ENCODE measurements at regions not wholly inside any gene's neighbourhood (a gene's known extent, or its start where the extent isn't known, plus 50 kb on each side); places are given as distances from the start of the nearest gene placed in this dataset.

DNA sequence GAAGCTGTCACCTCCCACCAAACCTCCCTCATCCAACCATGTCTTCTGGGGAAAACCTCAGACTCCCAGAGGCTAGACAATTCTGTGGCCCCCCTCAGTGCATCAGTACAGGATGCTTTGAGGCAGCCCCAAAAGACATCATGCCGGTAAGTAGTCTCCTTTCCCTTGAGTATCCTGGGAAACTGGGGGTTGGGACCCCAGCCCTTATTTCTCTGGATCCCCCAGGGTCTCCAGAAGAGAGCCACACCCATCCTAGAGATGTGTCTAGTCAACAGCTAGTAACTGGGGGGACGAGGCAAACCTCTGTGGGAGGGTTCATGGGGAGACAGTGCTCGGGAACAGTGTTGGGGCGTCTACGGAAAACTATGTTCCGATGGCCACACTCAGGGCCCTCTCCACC lies 974.2 kb upstream of the TMEM132C start:
- FAIRE-seq, result no peak
- H3K79me2 ChIP-seq (ENCODE audit: control insufficient read depth in 1 of 2, insufficient read depth in 2 of 2, low read length in 2 of 2), result no peaks in the 10 kb centered on the region
- no peak overlapping the region for H3K4me3 ChIP-seq (ENCODE audit: extremely low read depth in 1 of 4, insufficient read depth in 2 of 4, low read depth in 3 of 4, low read length in 4 of 4)
- H3K4ac ChIP-seq (replicated peaks; ENCODE audit: insufficient read length, low read depth, low read length), result no peak overlapping the region
- H4K5ac ChIP-seq (ENCODE audit: insufficient read length, low read depth, low read length), result no peak overlapping the region
- H4K20me1 ChIP-seq (replicated peaks in 1 of 2; ENCODE audit: control insufficient read depth in 1 of 2, insufficient read depth in 2 of 2, low read length in 2 of 2), result no peaks in the 10 kb centered on the region
- H2BK12ac ChIP-seq (ENCODE audit: low read depth, low read length), result no peak overlapping the region
- 98% methylated on average over 6 of the region's 6 CpGs; no CpG with 5 or more reads in 1 of the 2 experiments for WGBS, 2 experiments (ENCODE audit: extremely low coverage in 1 of 2, insufficient coverage in 1 of 2, insufficient read length in 1 of 2, insufficient replicate concordance in 2 of 2, low coverage in 1 of 2, low lambda C conversion rate in 2 of 2, missing lambda C conversion rate in 1 of 2)
- H3K36me3 ChIP-seq (ENCODE audit: control insufficient read depth in 2 of 4, insufficient read depth in 4 of 4, low read length in 3 of 4), result no peaks in the 10 kb centered on the region
- no peaks in the 10 kb centered on the region for H3K27me3 ChIP-seq (replicated peaks in 1 of 4; ENCODE audit: control insufficient read depth in 3 of 4, extremely low read depth in 1 of 4, insufficient read depth in 3 of 4, low read length in 3 of 4)
- no peak overlapping the region for H3K9ac ChIP-seq (replicated peaks in 1 of 4; ENCODE audit: extremely low read depth in 1 of 4, low read depth in 3 of 4, low read length in 3 of 4)
- DNase-seq (ENCODE audit: low read depth in 1 of 2, low spot score in 2 of 2), result no peak
- H4K8ac ChIP-seq (ENCODE audit: extremely low read depth, insufficient read depth, low read length), result no peak overlapping the region
- H3K56ac ChIP-seq (replicated peaks; ENCODE audit: insufficient read length, low read depth, low read length), result no peak overlapping the region
- TF ChIP-seq BCL11A (IDR thresholded peaks at IDR 0.05; ENCODE audit: low read depth in 2 of 2, low read length in 2 of 2), result no peak
- TF ChIP-seq CBX5 (IDR thresholded peaks at IDR 0.05; ENCODE audit: low read depth, low read length), result no peak
- TF ChIP-seq SUZ12 (IDR thresholded peaks at IDR 0.05; ENCODE audit: low read length), result no peak
- TF ChIP-seq CTBP2 (IDR thresholded peaks at IDR 0.05; ENCODE audit: borderline replicate concordance, insufficient read depth, insufficient read length, low read length), result no peak
- TF ChIP-seq PHF8 (conservative IDR thresholded peaks at IDR 0.05; ENCODE audit: low read depth, low read length), result no peak
- TF ChIP-seq EP300 (IDR thresholded peaks at IDR 0.05; ENCODE audit: borderline replicate concordance in 1 of 2, low read depth in 2 of 2, low read length in 2 of 2), result no peak
- no peak for TF ChIP-seq MAFK (IDR thresholded peaks at IDR 0.05; ENCODE audit: low read depth, low read length)
- TF ChIP-seq GTF2F1 (IDR thresholded peaks at IDR 0.05; ENCODE audit: borderline replicate concordance, low read depth, low read length), result no peak
- H3K27ac ChIP-seq (ENCODE audit: low read depth, low read length), result no peak overlapping the region
- ChIA-PET CTCF (ENCODE audit: partially characterized antibody) (interaction anchor here (0.6 to 7.0 kb wide), 31 partner anchors 8 to 1222 kb away, joined by 3 to 82 read pairs (median 4); no protein-coding TSS in a partner anchor), POLR2A (ENCODE audit: partially characterized antibody) (no interaction called here)
- no peak overlapping the region for H4K91ac ChIP-seq (replicated peaks; ENCODE audit: insufficient read length, low read length)
- H2BK120ac ChIP-seq (replicated peaks; ENCODE audit: low read depth, low read length), result no peak overlapping the region
- H3K23ac ChIP-seq (ENCODE audit: insufficient read length), result no peak overlapping the region
- H3K4me1 ChIP-seq (replicated peaks in 1 of 4; ENCODE audit: control insufficient read depth in 3 of 4, insufficient read depth in 4 of 4, low read length in 3 of 4), result no peaks in the 10 kb centered on the region
- no peak overlapping the region for H2BK15ac ChIP-seq (ENCODE audit: low read length)
- H2BK5ac ChIP-seq (ENCODE audit: low read depth, low read length), result no peak overlapping the region
- H3K14ac ChIP-seq (ENCODE audit: insufficient read length), result no peak overlapping the region
- no peaks in the 10 kb centered on the region for H3K9me3 ChIP-seq (ENCODE audit: insufficient read depth in 2 of 2, low read depth in 1 of 2, low read length in 1 of 2)
- no peaks in the 10 kb centered on the region for H3K79me1 ChIP-seq (ENCODE audit: low read depth, low read length)
- H2BK20ac ChIP-seq (ENCODE audit: low read length), result no peak overlapping the region
- H3K18ac ChIP-seq (ENCODE audit: extremely low read depth, low read length), result no peak overlapping the region
- H3K23me2 ChIP-seq (ENCODE audit: low read depth, low read length), result no peaks in the 10 kb centered on the region
- H2AK5ac ChIP-seq (ENCODE audit: low read depth, low read length), result no peak overlapping the region
- no peak overlapping the region for H3K4me2 ChIP-seq (ENCODE audit: insufficient read depth in 1 of 2, low read depth in 2 of 2, low read length in 2 of 2)
- H2AFZ ChIP-seq (ENCODE audit: low read length), result no peak overlapping the region
